ENCODE measurements at regions not wholly inside any gene's neighbourhood (a gene's known extent, or its start where the extent isn't known, plus 50 kb on each side); places are given as distances from the start of the nearest gene placed in this dataset.
"Not testable (repeated sequence)": the region's sequence is repeated elsewhere in the genome, so short reads cannot be mapped to it uniquely, and the experiment has no call there.

- no peak for DNase-seq (ENCODE audit: low read depth)
- H3K36me3 ChIP-seq (ENCODE audit: insufficient read depth, low read length), result no peaks in the 10 kb centered on the region
- H3K4me3 Mint-ChIP-seq (ENCODE audit: unreplicated experiment), result no peak overlapping the region
- no peaks in the 10 kb centered on the region for H3K79me2 ChIP-seq (ENCODE audit: insufficient read depth, low read length)
- peaks cover 23% of the 10 kb centered on the region for H3K4me1 Mint-ChIP-seq (ENCODE audit: low read depth, unreplicated experiment)
- H3K27me3 Mint-ChIP-seq (ENCODE audit: low read depth, unreplicated experiment), result no peaks in the 10 kb centered on the region
- no peak for TF ChIP-seq EZH2 (IDR thresholded peaks at IDR 0.05; ENCODE audit: insufficient read depth, low read length)
- TF ChIP-seq, protein P1, sequence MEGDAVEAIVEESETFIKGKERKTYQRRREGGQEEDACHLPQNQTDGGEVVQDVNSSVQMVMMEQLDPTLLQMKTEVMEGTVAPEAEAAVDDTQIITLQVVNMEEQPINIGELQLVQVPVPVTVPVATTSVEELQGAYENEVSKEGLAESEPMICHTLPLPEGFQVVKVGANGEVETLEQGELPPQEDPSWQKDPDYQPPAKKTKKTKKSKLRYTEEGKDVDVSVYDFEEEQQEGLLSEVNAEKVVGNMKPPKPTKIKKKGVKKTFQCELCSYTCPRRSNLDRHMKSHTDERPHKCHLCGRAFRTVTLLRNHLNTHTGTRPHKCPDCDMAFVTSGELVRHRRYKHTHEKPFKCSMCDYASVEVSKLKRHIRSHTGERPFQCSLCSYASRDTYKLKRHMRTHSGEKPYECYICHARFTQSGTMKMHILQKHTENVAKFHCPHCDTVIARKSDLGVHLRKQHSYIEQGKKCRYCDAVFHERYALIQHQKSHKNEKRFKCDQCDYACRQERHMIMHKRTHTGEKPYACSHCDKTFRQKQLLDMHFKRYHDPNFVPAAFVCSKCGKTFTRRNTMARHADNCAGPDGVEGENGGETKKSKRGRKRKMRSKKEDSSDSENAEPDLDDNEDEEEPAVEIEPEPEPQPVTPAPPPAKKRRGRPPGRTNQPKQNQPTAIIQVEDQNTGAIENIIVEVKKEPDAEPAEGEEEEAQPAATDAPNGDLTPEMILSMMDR (IDR thresholded peaks at IDR 0.05; ENCODE audit: insufficient read depth, low read depth, low read length), result no peak
- peak overlapping the region; percentile 71 for H3K27ac ChIP-seq (ENCODE audit: low read depth, low read length)
- H3K9me3 Mint-ChIP-seq (ENCODE audit: unreplicated experiment), result no peaks in the 10 kb centered on the region
- peaks cover 18% of the 10 kb centered on the region for H3K4me1 ChIP-seq (ENCODE audit: insufficient read depth, low read length)
- no peak overlapping the region for H3K9ac ChIP-seq (ENCODE audit: low read length)
- H3K4me2 ChIP-seq (ENCODE audit: low read length), result peak overlapping the region; percentile 67
- H3K4me3 ChIP-seq (ENCODE audit: insufficient read depth, low read depth, low read length), result no peak overlapping the region
- H2AFZ ChIP-seq (ENCODE audit: low read depth, low read length), result no peak overlapping the region
- H3K9me3 ChIP-seq (ENCODE audit: insufficient read depth, low read depth, low read length), result no peaks in the 10 kb centered on the region
- H3K36me3 Mint-ChIP-seq (ENCODE audit: low read depth, unreplicated experiment), result no peaks in the 10 kb centered on the region
- peak overlapping the region; percentile 77 for H3K27ac Mint-ChIP-seq (ENCODE audit: unreplicated experiment)
- no peaks in the 10 kb centered on the region for H3K27me3 ChIP-seq (ENCODE audit: insufficient read depth, low read length)
- H4K20me1 ChIP-seq (ENCODE audit: insufficient read depth, low read length), result no peaks in the 10 kb centered on the region
- peak; percentile 32 for FAIRE-seq
These were observed 68.4 kb downstream of the RPL22L1 start for GRCh38 chr3:170801597-170801996.

GRCh38 chr3:170800275-170800674 lies 69.7 kb downstream of the RPL22L1 start:
- not testable (repeated sequence) for H3K4me3 Mint-ChIP-seq (ENCODE audit: unreplicated experiment); H3K36me3 Mint-ChIP-seq (ENCODE audit: low read depth, unreplicated experiment); H3K36me3 ChIP-seq (ENCODE audit: insufficient read depth, low read length); FAIRE-seq; H3K4me3 ChIP-seq (ENCODE audit: insufficient read depth, low read depth, low read length); H3K4me2 ChIP-seq (ENCODE audit: low read length); H3K9ac ChIP-seq (ENCODE audit: low read length); H3K27me3 Mint-ChIP-seq (ENCODE audit: low read depth, unreplicated experiment); H3K9me3 Mint-ChIP-seq (ENCODE audit: unreplicated experiment); H3K27ac Mint-ChIP-seq (ENCODE audit: unreplicated experiment); H2AFZ ChIP-seq (ENCODE audit: low read depth, low read length); H3K27me3 ChIP-seq (ENCODE audit: insufficient read depth, low read length); DNase-seq (ENCODE audit: low read depth); H3K79me2 ChIP-seq (ENCODE audit: insufficient read depth, low read length); H4K20me1 ChIP-seq (ENCODE audit: insufficient read depth, low read length); H3K9me3 ChIP-seq (ENCODE audit: insufficient read depth, low read depth, low read length); H3K27ac ChIP-seq (ENCODE audit: low read depth, low read length)
- H3K4me1 Mint-ChIP-seq (ENCODE audit: low read depth, unreplicated experiment), result peaks cover 23% of the 10 kb centered on the region
- H3K4me1 ChIP-seq (ENCODE audit: insufficient read depth, low read length), result peaks cover 18% of the 10 kb centered on the region

GRCh38 chr3:170799009-170799408 lies 71.0 kb downstream of the RPL22L1 start:
- no peak overlapping the region for H3K27ac Mint-ChIP-seq (ENCODE audit: unreplicated experiment)
- DNase-seq (ENCODE audit: low read depth) (no peak), FAIRE-seq (peak; percentile 17)
- Histone ChIP-seq H3K36me3 (ENCODE audit: insufficient read depth, low read length) (no peaks in the 10 kb centered on the region), H3K27ac (ENCODE audit: low read depth, low read length) (no peak overlapping the region), H3K4me1 (ENCODE audit: insufficient read depth, low read length) (peaks cover 18% of the 10 kb centered on the region), H3K9me3 (ENCODE audit: insufficient read depth, low read depth, low read length) (no peaks in the 10 kb centered on the region), H3K4me2 (ENCODE audit: low read length) (no peak overlapping the region), H3K4me3 (ENCODE audit: insufficient read depth, low read depth, low read length) (no peak overlapping the region), H3K9ac (ENCODE audit: low read length) (no peak overlapping the region), H3K79me2 (ENCODE audit: insufficient read depth, low read length) (no peaks in the 10 kb centered on the region), H3K27me3 (ENCODE audit: insufficient read depth, low read length) (no peaks in the 10 kb centered on the region), H2AFZ (ENCODE audit: low read depth, low read length) (no peak overlapping the region), H4K20me1 (ENCODE audit: insufficient read depth, low read length) (no peaks in the 10 kb centered on the region)
- H3K9me3 Mint-ChIP-seq (ENCODE audit: unreplicated experiment), result no peaks in the 10 kb centered on the region
- no peak overlapping the region for H3K4me3 Mint-ChIP-seq (ENCODE audit: unreplicated experiment)
- no peak for TF ChIP-seq EZH2 (IDR thresholded peaks at IDR 0.05; ENCODE audit: insufficient read depth, low read length)
- TF ChIP-seq, protein P1 (IDR thresholded peaks at IDR 0.05; ENCODE audit: insufficient read depth, low read depth, low read length), result no peak
- no peaks in the 10 kb centered on the region for H3K36me3 Mint-ChIP-seq (ENCODE audit: low read depth, unreplicated experiment)
- H3K27me3 Mint-ChIP-seq (ENCODE audit: low read depth, unreplicated experiment), result no peaks in the 10 kb centered on the region
- peaks cover 23% of the 10 kb centered on the region for H3K4me1 Mint-ChIP-seq (ENCODE audit: low read depth, unreplicated experiment)
